ENCODE measurements at regions not wholly inside any gene's neighbourhood (a gene's known extent, or its start where the extent isn't known, plus 50 kb on each side); places are given as distances from the start of the nearest gene placed in this dataset.

- TF ChIP-seq CTCF (IDR thresholded peaks at IDR 0.05) (no peak), POLR2AphosphoS5 (IDR thresholded peaks at IDR 0.05; ENCODE audit: low read depth, low read length) (no peak), REST (IDR thresholded peaks at IDR 0.05; ENCODE audit: insufficient read depth in 1 of 2, low read depth in 2 of 2, low read length in 1 of 2) (no peak), SIN3A (IDR thresholded peaks at IDR 0.05; ENCODE audit: borderline replicate concordance, insufficient read depth, low read depth, low read length) (no peak)
These were observed 316.6 kb downstream of the RFPL4B start for GRCh38 chr6:112663698-112664097.
